ENCODE measurements at regions not wholly inside any gene's neighbourhood (a gene's known extent, or its start where the extent isn't known, plus 50 kb on each side); places are given as distances from the start of the nearest gene placed in this dataset.

- Histone ChIP-seq H3K4me1 (ENCODE audit: low read length) (peaks cover 4% of the 10 kb centered on the region; the same call in 1 of the 2 replicates), H3K4me3 (ENCODE audit: low read length) (no peak overlapping the region), H3K4me2 (ENCODE audit: low read depth, low read length, poor library complexity, severe bottlenecking) (no peak overlapping the region), H3K9me2 (replicated peaks; ENCODE audit: insufficient read depth, low read length) (no peaks in the 10 kb centered on the region), H3K27ac (ENCODE audit: low read length) (no peak overlapping the region), H4K20me1 (ENCODE audit: insufficient read depth, low read depth, low read length) (no peaks in the 10 kb centered on the region), H3K27me3 (ENCODE audit: low read length) (no peaks in the 10 kb centered on the region), H3K9me3 (ENCODE audit: low read length) (no peaks in the 10 kb centered on the region), H3K79me2 (ENCODE audit: low read length) (no peaks in the 10 kb centered on the region), H3K9ac (ENCODE audit: low read length) (no peak overlapping the region), H2AFZ (ENCODE audit: low read length) (no peak overlapping the region), H3K36me3 (ENCODE audit: insufficient read depth, low read length) (no peaks in the 10 kb centered on the region)
- no peak for DNase-seq
These were observed 143.7 kb upstream of the ANK2 start for GRCh38 chr4:112905728-112906127.

- Histone ChIP-seq H3K9ac (ENCODE audit: low read length) (no peak overlapping the region), H3K9me2 (replicated peaks; ENCODE audit: insufficient read depth, low read length) (no peaks in the 10 kb centered on the region), H3K79me2 (ENCODE audit: low read length) (no peaks in the 10 kb centered on the region), H3K4me2 (ENCODE audit: low read depth, low read length, poor library complexity, severe bottlenecking) (no peak overlapping the region), H3K27me3 (ENCODE audit: low read length) (no peaks in the 10 kb centered on the region), H3K4me1 (ENCODE audit: low read length) (peaks cover 4% of the 10 kb centered on the region; the same call in 1 of the 2 replicates), H3K4me3 (ENCODE audit: low read length) (no peak overlapping the region), H3K27ac (ENCODE audit: low read length) (no peak overlapping the region), H4K20me1 (ENCODE audit: insufficient read depth, low read depth, low read length) (no peaks in the 10 kb centered on the region), H3K9me3 (ENCODE audit: low read length) (no peaks in the 10 kb centered on the region), H3K36me3 (ENCODE audit: insufficient read depth, low read length) (no peaks in the 10 kb centered on the region), H2AFZ (ENCODE audit: low read length) (no peak overlapping the region)
- DNase-seq = no peak
These were observed 140.9 kb upstream of the ANK2 start for GRCh38 chr4:112908511-112908910.

GRCh38 chr4:112910109-112910736 lies 139.2 kb upstream of the ANK2 start:
- Histone ChIP-seq H2AFZ (ENCODE audit: low read length) (no peak overlapping the region), H3K9me2 (replicated peaks; ENCODE audit: insufficient read depth, low read length) (no peaks in the 10 kb centered on the region), H3K27me3 (ENCODE audit: low read length) (no peaks in the 10 kb centered on the region), H3K4me1 (ENCODE audit: low read length) (peaks cover 4% of the 10 kb centered on the region; the same call in 1 of the 2 replicates), H4K20me1 (ENCODE audit: insufficient read depth, low read depth, low read length) (no peaks in the 10 kb centered on the region), H3K79me2 (ENCODE audit: low read length) (no peaks in the 10 kb centered on the region), H3K36me3 (ENCODE audit: insufficient read depth, low read length) (no peaks in the 10 kb centered on the region), H3K4me2 (ENCODE audit: low read depth, low read length, poor library complexity, severe bottlenecking) (peak overlapping the region; percentile 27), H3K9me3 (ENCODE audit: low read length) (no peaks in the 10 kb centered on the region), H3K4me3 (ENCODE audit: low read length) (no peak overlapping the region), H3K27ac (ENCODE audit: low read length) (no peak overlapping the region), H3K9ac (ENCODE audit: low read length) (no peak overlapping the region)
- DNase-seq = no peak

- no peak overlapping the region for H3K4me2 ChIP-seq (ENCODE audit: low read depth, low read length, poor library complexity, severe bottlenecking)
- no peaks in the 10 kb centered on the region for H3K27me3 ChIP-seq (ENCODE audit: low read length)
- H3K27ac ChIP-seq (ENCODE audit: low read length) = no peak overlapping the region
- no peaks in the 10 kb centered on the region for H4K20me1 ChIP-seq (ENCODE audit: insufficient read depth, low read depth, low read length)
- peaks cover 9% of the 10 kb centered on the region for H3K4me1 ChIP-seq (ENCODE audit: low read length)
- no peaks in the 10 kb centered on the region for H3K79me2 ChIP-seq (ENCODE audit: low read length)
- DNase-seq = no peak
- H2AFZ ChIP-seq (ENCODE audit: low read length) = no peak overlapping the region
- H3K4me3 ChIP-seq (ENCODE audit: low read length) = no peak overlapping the region
- no peaks in the 10 kb centered on the region for H3K9me2 ChIP-seq (replicated peaks; ENCODE audit: insufficient read depth, low read length)
- no peaks in the 10 kb centered on the region for H3K9me3 ChIP-seq (ENCODE audit: low read length)
- H3K36me3 ChIP-seq (ENCODE audit: insufficient read depth, low read length) = no peaks in the 10 kb centered on the region
- no peak overlapping the region for H3K9ac ChIP-seq (ENCODE audit: low read length)
These were observed 132.6 kb upstream of the ANK2 start for GRCh38 chr4:112916868-112917267.

GRCh38 chr4:112923516-112923915 lies 125.9 kb upstream of the ANK2 start:
- Histone ChIP-seq H3K79me2 (ENCODE audit: low read length) (no peaks in the 10 kb centered on the region), H3K27ac (ENCODE audit: low read length) (no peak overlapping the region), H4K20me1 (ENCODE audit: insufficient read depth, low read depth, low read length) (no peaks in the 10 kb centered on the region), H3K27me3 (ENCODE audit: low read length) (no peaks in the 10 kb centered on the region), H3K9ac (ENCODE audit: low read length) (no peak overlapping the region), H3K4me3 (ENCODE audit: low read length) (no peak overlapping the region), H2AFZ (ENCODE audit: low read length) (no peak overlapping the region), H3K9me3 (ENCODE audit: low read length) (no peaks in the 10 kb centered on the region), H3K9me2 (replicated peaks; ENCODE audit: insufficient read depth, low read length) (no peaks in the 10 kb centered on the region), H3K36me3 (ENCODE audit: insufficient read depth, low read length) (no peaks in the 10 kb centered on the region), H3K4me2 (ENCODE audit: low read depth, low read length, poor library complexity, severe bottlenecking) (peak overlapping the region; percentile 42), H3K4me1 (ENCODE audit: low read length) (peaks cover 30% of the 10 kb centered on the region)
- DNase-seq = peak; percentile 52

GRCh38 chr4:112926819-112927218 lies 122.6 kb upstream of the ANK2 start:
- no peak for DNase-seq

GRCh38 chr4:112927544-112927943 lies 121.9 kb upstream of the ANK2 start:
- Histone ChIP-seq H4K20me1 (ENCODE audit: insufficient read depth, low read depth, low read length) (no peaks in the 10 kb centered on the region), H3K9ac (ENCODE audit: low read length) (no peak overlapping the region), H3K4me1 (ENCODE audit: low read length) (peaks cover 17% of the 10 kb centered on the region), H3K79me2 (ENCODE audit: low read length) (no peaks in the 10 kb centered on the region), H3K27ac (ENCODE audit: low read length) (no peak overlapping the region), H3K9me3 (ENCODE audit: low read length) (no peaks in the 10 kb centered on the region), H3K36me3 (ENCODE audit: insufficient read depth, low read length) (no peaks in the 10 kb centered on the region), H2AFZ (ENCODE audit: low read length) (no peak overlapping the region), H3K4me3 (ENCODE audit: low read length) (no peak overlapping the region), H3K27me3 (ENCODE audit: low read length) (no peaks in the 10 kb centered on the region), H3K9me2 (replicated peaks; ENCODE audit: insufficient read depth, low read length) (no peaks in the 10 kb centered on the region), H3K4me2 (ENCODE audit: low read depth, low read length, poor library complexity, severe bottlenecking) (no peak overlapping the region)
- DNase-seq = no peak

More at GRCh38 chr4:112926819-112927218, 122.6 kb upstream of the ANK2 start:
- Histone ChIP-seq H3K27me3 (ENCODE audit: low read length) (no peaks in the 10 kb centered on the region), H2AFZ (ENCODE audit: low read length) (no peak overlapping the region), H3K27ac (ENCODE audit: low read length) (no peak overlapping the region), H4K20me1 (ENCODE audit: insufficient read depth, low read depth, low read length) (no peaks in the 10 kb centered on the region), H3K9me2 (replicated peaks; ENCODE audit: insufficient read depth, low read length) (no peaks in the 10 kb centered on the region), H3K4me3 (ENCODE audit: low read length) (no peak overlapping the region), H3K79me2 (ENCODE audit: low read length) (no peaks in the 10 kb centered on the region), H3K9me3 (ENCODE audit: low read length) (no peaks in the 10 kb centered on the region), H3K36me3 (ENCODE audit: insufficient read depth, low read length) (no peaks in the 10 kb centered on the region), H3K9ac (ENCODE audit: low read length) (no peak overlapping the region), H3K4me1 (ENCODE audit: low read length) (peaks cover 24% of the 10 kb centered on the region), H3K4me2 (ENCODE audit: low read depth, low read length, poor library complexity, severe bottlenecking) (no peak overlapping the region)

- H3K27ac ChIP-seq (ENCODE audit: low read length) = no peak overlapping the region
- H3K9me3 ChIP-seq (ENCODE audit: low read length) = no peaks in the 10 kb centered on the region
- H3K9me2 ChIP-seq (replicated peaks; ENCODE audit: insufficient read depth, low read length) = no peaks in the 10 kb centered on the region
- no peaks in the 10 kb centered on the region for H3K36me3 ChIP-seq (ENCODE audit: insufficient read depth, low read length)
- H3K27me3 ChIP-seq (ENCODE audit: low read length) = no peaks in the 10 kb centered on the region
- no peak overlapping the region for H3K4me3 ChIP-seq (ENCODE audit: low read length)
- no peaks in the 10 kb centered on the region for H3K79me2 ChIP-seq (ENCODE audit: low read length)
- H2AFZ ChIP-seq (ENCODE audit: low read length) = no peak overlapping the region
- H3K9ac ChIP-seq (ENCODE audit: low read length) = no peak overlapping the region
- no peak for DNase-seq
- 0 out of 2 replicates have a peak, but pooled peaks cover 3% of the 10 kb centered on the region for H3K4me1 ChIP-seq (ENCODE audit: low read length)
- H4K20me1 ChIP-seq (ENCODE audit: insufficient read depth, low read depth, low read length) = no peaks in the 10 kb centered on the region
- no peak overlapping the region for H3K4me2 ChIP-seq (ENCODE audit: low read depth, low read length, poor library complexity, severe bottlenecking)
These were observed 118.5 kb upstream of the ANK2 start for GRCh38 chr4:112931001-112931400.
